Skeletal muscle tissue (tissue), 3 donors: ENCODE measurements at regions not wholly inside any gene's neighbourhood (a gene's known extent, or its start where the extent isn't known, plus 50 kb on each side); places are given as distances from the start of the nearest gene placed in this dataset.

Experiments
- H3K27ac ChIP-seq: one replicate; pipeline ENCODE4 v1.7.0; 2013; ENCODE audit warnings: mild to moderate bottlenecking, low read depth, low read length, inconsistent platforms
- H3K27me3 ChIP-seq, 3 donors: one replicate each; pipeline ENCODE4 v1.7.0; 2013; ENCODE audit warnings: low read length in 3 of 3; ENCODE audit not compliant: control insufficient read depth in 3 of 3, insufficient read depth in 3 of 3
- H3K36me3 ChIP-seq, 3 donors: one replicate each; pipeline ENCODE4 v1.7.0; 2013; ENCODE audit warnings: low read length in 3 of 3; ENCODE audit not compliant: control insufficient read depth in 3 of 3, insufficient read depth in 3 of 3
- H3K4me1 ChIP-seq, 3 donors: one replicate each; pipeline ENCODE4 v1.7.0; 2013; ENCODE audit warnings: low read length in 3 of 3, mild to moderate bottlenecking in 3 of 3; ENCODE audit not compliant: control insufficient read depth in 3 of 3, insufficient read depth in 3 of 3
- H3K4me3 ChIP-seq, 3 donors: one replicate each; pipeline ENCODE4 v1.7.0; 2013; ENCODE audit warnings: low read length in 3 of 3
- H3K9ac ChIP-seq, 3 donors: one replicate each; pipeline ENCODE4 v1.7.0; 2013; ENCODE audit warnings: low read length in 3 of 3, mild to moderate bottlenecking in 3 of 3, moderate library complexity in 2 of 3, low read depth in 1 of 3
- H3K9me3 ChIP-seq, 3 donors: one replicate each; pipeline ENCODE4 v1.7.0; 2013; ENCODE audit warnings: low read length in 3 of 3; ENCODE audit not compliant: control insufficient read depth in 3 of 3
- donor health status: Osteomylitis.

DNA sequence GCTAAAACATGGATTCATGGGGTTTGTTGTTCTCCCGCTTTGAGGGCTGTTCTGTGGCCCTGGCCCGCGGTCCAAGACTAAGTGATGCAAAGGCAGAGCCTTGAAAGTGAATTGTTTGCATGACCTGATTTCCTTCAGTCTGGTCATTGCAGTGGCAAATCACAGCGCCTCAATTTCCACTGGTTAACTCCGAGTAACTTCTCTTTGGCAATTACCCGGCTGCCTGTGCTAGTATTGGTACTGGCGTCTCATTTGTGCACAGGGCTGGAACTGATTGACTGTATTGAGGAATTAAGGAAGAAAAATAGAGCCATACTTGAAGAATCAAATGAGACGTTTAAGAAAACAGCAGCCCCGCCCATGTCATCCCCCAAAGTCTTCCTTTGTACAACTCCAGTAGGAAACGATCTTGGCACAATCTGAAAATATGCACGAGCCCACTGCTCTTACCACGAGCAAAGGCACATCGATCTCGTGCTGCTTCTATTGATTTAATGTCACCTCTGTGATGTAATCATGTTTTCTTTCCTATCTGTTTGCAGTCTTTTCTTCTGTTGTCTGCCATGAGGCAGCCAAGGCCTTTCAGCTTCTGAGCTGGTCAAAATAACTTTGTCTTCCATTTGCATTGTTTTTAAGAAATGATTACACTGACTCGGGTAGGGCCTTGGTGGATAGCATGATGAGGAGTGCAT, 60.6 kb upstream of the SHH start:
- H3K9ac ChIP-seq: no peak overlapping the region
- no peak overlapping the region for H3K4me3 ChIP-seq
- H3K27ac ChIP-seq: no peak overlapping the region
- H3K4me1 ChIP-seq: no peaks in the 10 kb centered on the region
- no peaks in the 10 kb centered on the region for H3K9me3 ChIP-seq
- H3K27me3 ChIP-seq: peaks cover 0 to 3% (median 0%) of the 10 kb centered on the region in 3 donors
- no peaks in the 10 kb centered on the region for H3K36me3 ChIP-seq

- H3K9me3 ChIP-seq: no peaks in the 10 kb centered on the region
- H3K27me3 ChIP-seq: peaks cover 0 to 4% (median 1%) of the 10 kb centered on the region in 3 donors
- H3K27ac ChIP-seq: no peak overlapping the region
- H3K4me3 ChIP-seq: no peak overlapping the region
- no peaks in the 10 kb centered on the region for H3K4me1 ChIP-seq
- no peaks in the 10 kb centered on the region for H3K36me3 ChIP-seq
- H3K9ac ChIP-seq: no peak overlapping the region
These were observed 58.9 kb upstream of the SHH start for GRCh38 chr7:155871211-155871610.

GRCh38 chr7:155870334-155871180, 58.3 kb upstream of the SHH start:
- no peak overlapping the region for H3K4me3 ChIP-seq
- no peaks in the 10 kb centered on the region for H3K9me3 ChIP-seq
- no peak overlapping the region for H3K27ac ChIP-seq

GRCh38 chr7:155869784-155870076, 57.5 kb upstream of the SHH start:
- Histone ChIP-seq H3K4me3 (no peak overlapping the region), H3K36me3 (no peaks in the 10 kb centered on the region), H3K27ac (no peak overlapping the region), H3K27me3 (peaks cover 0 to 16% (median 15%) of the 10 kb centered on the region in 3 donors), H3K4me1 (no peaks in the 10 kb centered on the region), H3K9me3 (no peaks in the 10 kb centered on the region), H3K9ac (no peak overlapping the region)

More at GRCh38 chr7:155870334-155871180, 58.3 kb upstream of the SHH start:
- H3K27me3 ChIP-seq: peaks cover 0 to 10% (median 7%) of the 10 kb centered on the region in 3 donors
- H3K9ac ChIP-seq: no peak overlapping the region
- H3K36me3 ChIP-seq: no peaks in the 10 kb centered on the region
- no peaks in the 10 kb centered on the region for H3K4me1 ChIP-seq

DNA sequence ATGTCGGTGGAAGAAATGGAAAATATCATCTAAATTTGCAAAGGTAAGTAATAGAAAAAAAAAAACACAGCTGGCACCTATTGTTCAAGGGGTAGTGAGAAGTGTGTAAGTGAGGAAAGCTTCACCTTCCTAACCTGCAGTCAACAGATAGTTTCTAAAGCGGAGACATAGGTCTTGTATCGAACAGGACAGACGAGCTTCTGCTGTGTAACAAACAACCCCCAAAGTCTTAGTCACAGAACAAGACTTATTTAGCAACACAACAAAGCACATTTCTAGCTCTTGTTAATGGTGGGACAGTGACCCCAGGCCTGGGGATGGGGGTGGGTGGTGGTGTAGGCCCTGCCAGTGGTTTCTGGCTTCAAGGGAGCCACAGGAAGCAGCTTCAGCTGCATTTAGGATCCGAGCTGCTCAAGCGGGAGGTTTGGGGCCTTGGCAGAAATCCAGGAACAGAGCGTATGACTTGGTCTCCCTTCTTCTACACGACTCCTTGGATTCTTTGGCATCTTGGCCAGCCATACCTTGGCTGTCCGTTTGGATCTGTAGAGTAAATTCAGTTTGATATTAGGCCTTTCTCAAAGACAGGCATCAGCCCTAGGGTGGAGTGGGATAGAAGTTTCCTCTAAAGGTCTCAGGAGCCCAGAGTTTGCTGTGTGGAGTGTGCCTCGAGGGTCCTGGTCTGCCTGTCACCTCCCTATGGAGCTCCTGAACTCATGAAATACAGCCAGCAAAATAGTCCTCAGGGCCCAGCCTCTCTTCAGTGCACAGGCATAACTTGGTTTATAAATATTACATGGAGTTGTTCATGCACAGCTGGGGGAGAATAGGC, 56.9 kb upstream of the SHH start:
- Histone ChIP-seq H3K27ac (no peak overlapping the region), H3K27me3 (peaks cover 0 to 21% (median 18%) of the 10 kb centered on the region in 3 donors), H3K4me3 (no peak overlapping the region), H3K36me3 (no peaks in the 10 kb centered on the region), H3K4me1 (no peaks in the 10 kb centered on the region), H3K9me3 (no peaks in the 10 kb centered on the region), H3K9ac (no peak overlapping the region)

GRCh38 chr7:155867734-155868400, 55.6 kb upstream of the SHH start:
- peaks cover 0 to 26% (median 23%) of the 10 kb centered on the region in 3 donors for H3K27me3 ChIP-seq
- H3K4me3 ChIP-seq: no peak overlapping the region
- H3K9me3 ChIP-seq: no peaks in the 10 kb centered on the region

DNA sequence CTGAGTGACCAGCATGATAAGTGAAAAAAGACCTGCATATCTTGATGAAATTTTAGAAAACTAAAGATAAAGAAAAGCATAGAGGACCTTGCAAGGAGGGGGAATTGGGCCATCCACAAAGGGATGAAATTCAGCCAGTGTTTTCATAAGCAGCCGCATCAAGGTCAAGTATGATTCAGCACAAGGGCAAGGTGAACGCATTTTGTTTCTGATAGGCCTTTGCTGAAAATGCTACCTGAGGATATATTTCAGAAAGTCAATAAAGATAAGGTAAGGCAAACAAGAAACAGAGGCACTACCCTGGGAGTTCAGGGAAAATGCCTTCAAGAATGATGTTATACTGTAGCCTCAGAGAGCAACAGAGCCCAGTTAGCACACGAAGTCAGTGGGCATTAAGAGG, 55.0 kb upstream of the SHH start:
- Histone ChIP-seq H3K9me3 (no peaks in the 10 kb centered on the region), H3K27me3 (peaks cover 0 to 29% (median 28%) of the 10 kb centered on the region in 3 donors), H3K4me1 (no peaks in the 10 kb centered on the region), H3K36me3 (no peaks in the 10 kb centered on the region), H3K9ac (no peak overlapping the region), H3K27ac (no peak overlapping the region), H3K4me3 (no peak overlapping the region)

More at GRCh38 chr7:155867734-155868400, 55.6 kb upstream of the SHH start:
- no peaks in the 10 kb centered on the region for H3K4me1 ChIP-seq
- no peak overlapping the region for H3K27ac ChIP-seq
- H3K36me3 ChIP-seq: no peaks in the 10 kb centered on the region
- no peak overlapping the region for H3K9ac ChIP-seq

DNA sequence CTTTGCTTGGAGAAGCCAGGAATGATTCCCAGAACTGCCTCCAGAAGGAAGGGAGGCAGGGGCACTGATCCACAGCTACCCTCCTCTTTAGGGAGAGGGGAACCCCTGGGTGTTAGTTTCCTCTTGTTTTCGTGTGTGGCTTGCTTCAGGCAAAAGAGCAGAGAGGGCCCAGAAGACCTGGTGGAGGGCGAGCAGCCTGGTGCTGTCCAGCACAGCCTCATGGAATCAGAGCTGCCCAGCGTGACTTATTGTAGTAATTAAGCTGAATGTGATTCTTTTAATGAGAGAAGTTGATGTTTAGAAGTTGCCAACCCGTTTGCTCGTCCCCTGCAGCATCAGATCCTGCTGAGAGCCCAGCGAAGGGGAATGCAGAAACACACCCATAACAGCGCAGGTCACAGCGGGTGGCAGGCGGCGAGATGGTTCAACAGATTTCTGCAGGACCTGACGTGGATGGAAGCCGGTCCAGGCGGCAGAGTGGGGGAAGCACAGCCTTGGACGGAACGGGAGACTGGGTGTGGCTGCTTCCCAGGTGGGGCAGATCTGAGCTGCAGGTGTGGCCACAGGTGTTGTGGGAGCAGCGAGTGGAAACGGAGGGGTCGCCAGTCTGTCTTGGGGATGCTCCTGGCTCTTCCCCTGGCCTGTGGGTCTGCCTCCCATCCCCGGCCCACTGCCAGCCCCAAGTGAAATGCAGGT, 53.7 kb upstream of the SHH start:
- no peak overlapping the region for H3K9ac ChIP-seq
- no peak overlapping the region for H3K4me3 ChIP-seq
- no peak overlapping the region for H3K27ac ChIP-seq
- no peaks in the 10 kb centered on the region for H3K9me3 ChIP-seq
- H3K4me1 ChIP-seq: no peaks in the 10 kb centered on the region
- H3K27me3 ChIP-seq: peaks cover 0 to 29% (median 28%) of the 10 kb centered on the region in 3 donors
- no peaks in the 10 kb centered on the region for H3K36me3 ChIP-seq

GRCh38 chr7:155864991-155865690, 52.9 kb upstream of the SHH start:
- Histone ChIP-seq H3K4me3 (no peak overlapping the region), H3K27ac (no peak overlapping the region), H3K9ac (no peak overlapping the region), H3K9me3 (no peaks in the 10 kb centered on the region), H3K4me1 (no peaks in the 10 kb centered on the region), H3K27me3 (peaks cover 2 to 36% (median 25%) of the 10 kb centered on the region in 3 donors), H3K36me3 (no peaks in the 10 kb centered on the region)
